T-helper 2 cell treated with Interferon-gamma antibody and Interleukin-4, amounts not matched to agents 5 μg/mL and 100 μg/mL, for 36 hours (primary cell): ENCODE measurements at regions not wholly inside any gene's neighbourhood (a gene's known extent, or its start where the extent isn't known, plus 50 kb on each side); places are given as distances from the start of the nearest gene placed in this dataset.

ENCODE experiments used
- DNase-seq: peaks from one replicate; pipeline ENCODE4 v3.0.0; 2021; ENCODE audit warnings: low spot score
- H3K27ac Mint-ChIP-seq: one replicate; pipeline ENCODE4 v1.8.0; 2021; ENCODE audit warnings: mild to moderate bottlenecking, mixed read lengths
- H3K27me3 Mint-ChIP-seq: one replicate; pipeline ENCODE4 v1.8.0; 2021; ENCODE audit warnings: low read depth, mixed read lengths
- H3K36me3 Mint-ChIP-seq: one replicate; pipeline ENCODE4 v1.8.0; 2021; ENCODE audit warnings: low read depth, mixed read lengths
- H3K4me1 Mint-ChIP-seq: one replicate; pipeline ENCODE4 v1.8.0; 2021; ENCODE audit warnings: low read depth, mixed read lengths
- H3K4me3 Mint-ChIP-seq: one replicate; pipeline ENCODE4 v1.8.0; 2022; ENCODE audit warnings: mild to moderate bottlenecking, moderate library complexity, mixed read lengths
- H3K9me3 Mint-ChIP-seq: one replicate; pipeline ENCODE4 v1.8.0; 2021; ENCODE audit warnings: mixed read lengths

DNA sequence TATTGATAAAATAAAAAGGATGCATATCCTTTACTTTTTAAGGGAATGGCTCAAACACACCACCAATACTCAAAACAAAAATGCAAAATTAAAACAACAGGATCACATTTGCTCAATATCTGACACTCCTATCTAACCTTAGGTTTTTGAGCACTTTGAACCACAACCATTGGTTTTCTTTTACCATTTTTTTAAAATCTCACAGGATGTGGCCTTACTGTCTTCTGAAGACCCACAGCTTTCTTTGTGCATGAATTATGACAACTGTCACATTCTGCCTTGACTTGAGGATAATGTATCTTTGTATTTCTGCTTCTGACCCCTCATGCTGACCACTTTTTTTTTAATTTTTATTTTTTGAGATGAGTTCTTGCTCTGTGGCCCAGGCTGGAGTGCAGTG lies 461.1 kb upstream of the NRP1 start:
- H3K27me3 Mint-ChIP-seq: no peaks in the 10 kb centered on the region
- H3K4me1 Mint-ChIP-seq: no peaks in the 10 kb centered on the region
- no peaks in the 10 kb centered on the region for H3K36me3 Mint-ChIP-seq
- H3K9me3 Mint-ChIP-seq: no peaks in the 10 kb centered on the region
- no peak overlapping the region for H3K4me3 Mint-ChIP-seq
- DNase-seq: no peak
- H3K27ac Mint-ChIP-seq: no peak overlapping the region

DNA sequence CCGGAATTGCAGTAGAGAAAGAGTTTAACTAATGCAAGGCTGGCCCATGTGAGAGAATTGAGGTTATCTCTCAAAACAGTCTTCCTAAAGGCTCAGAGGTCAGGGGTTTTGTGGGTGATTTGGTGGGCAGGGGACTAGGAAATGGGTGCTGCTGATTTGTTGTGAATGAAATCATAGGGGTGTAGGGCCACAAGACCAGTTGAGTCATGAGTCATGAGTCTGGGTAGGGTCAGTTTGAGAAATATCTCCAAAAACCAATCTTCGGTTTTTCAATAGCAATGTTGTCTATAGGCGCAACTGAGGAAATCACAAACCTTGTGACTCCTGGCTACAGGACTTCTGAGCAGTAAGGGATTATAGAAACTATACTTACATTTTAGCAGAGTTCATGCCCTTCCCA lies 460.0 kb upstream of the NRP1 start:
- Mint-ChIP-seq H3K27me3 (no peaks in the 10 kb centered on the region), H3K36me3 (no peaks in the 10 kb centered on the region), H3K4me3 (no peak overlapping the region), H3K9me3 (no peaks in the 10 kb centered on the region), H3K27ac (no peak overlapping the region), H3K4me1 (no peaks in the 10 kb centered on the region)
- no peak for DNase-seq

DNA sequence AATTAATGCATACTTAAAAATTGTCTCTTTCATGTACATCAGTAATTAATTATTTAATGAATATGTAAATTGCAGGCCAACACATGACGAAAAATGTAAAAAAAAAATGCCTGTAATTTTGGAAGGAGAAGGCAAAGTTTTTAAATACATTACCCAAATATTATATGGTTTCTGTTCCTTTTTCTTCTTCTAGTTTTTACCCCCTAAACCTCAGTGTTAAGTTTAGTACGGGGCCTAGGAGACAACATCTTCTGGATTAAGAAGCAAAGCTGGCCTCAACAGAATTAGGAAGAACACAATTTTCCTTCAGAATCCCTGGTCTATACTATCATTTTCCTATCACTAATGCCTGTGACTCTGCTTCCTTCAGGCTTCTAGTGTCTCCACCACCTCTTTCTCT lies 459.3 kb upstream of the NRP1 start:
- DNase-seq: no peak
- Mint-ChIP-seq H3K4me1 (no peaks in the 10 kb centered on the region), H3K27ac (no peak overlapping the region), H3K27me3 (no peaks in the 10 kb centered on the region), H3K4me3 (no peak overlapping the region), H3K9me3 (no peaks in the 10 kb centered on the region), H3K36me3 (no peaks in the 10 kb centered on the region)

DNA sequence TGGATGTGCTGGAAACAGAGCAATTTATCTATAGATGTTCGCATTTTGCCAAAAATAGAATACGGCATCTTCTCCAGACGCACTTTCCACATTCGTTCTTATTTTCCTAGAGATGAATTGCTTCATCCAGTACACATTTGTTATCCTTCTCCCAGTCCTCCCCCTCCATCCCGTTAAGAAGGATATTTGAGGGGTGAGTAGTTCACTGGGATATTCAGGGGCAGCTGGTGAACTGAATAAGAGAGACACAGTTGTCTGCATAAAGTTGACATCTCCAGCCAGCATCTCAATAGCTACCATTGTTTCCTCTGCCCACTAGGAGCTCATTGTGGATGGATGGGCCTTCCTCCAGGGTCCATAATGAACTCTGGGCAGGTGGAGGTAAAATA lies 456.8 kb upstream of the NRP1 start:
- DNase-seq: no peak
- Mint-ChIP-seq H3K27me3 (no peaks in the 10 kb centered on the region), H3K36me3 (no peaks in the 10 kb centered on the region), H3K9me3 (no peaks in the 10 kb centered on the region), H3K4me3 (no peak overlapping the region), H3K27ac (no peak overlapping the region), H3K4me1 (no peaks in the 10 kb centered on the region)

DNA sequence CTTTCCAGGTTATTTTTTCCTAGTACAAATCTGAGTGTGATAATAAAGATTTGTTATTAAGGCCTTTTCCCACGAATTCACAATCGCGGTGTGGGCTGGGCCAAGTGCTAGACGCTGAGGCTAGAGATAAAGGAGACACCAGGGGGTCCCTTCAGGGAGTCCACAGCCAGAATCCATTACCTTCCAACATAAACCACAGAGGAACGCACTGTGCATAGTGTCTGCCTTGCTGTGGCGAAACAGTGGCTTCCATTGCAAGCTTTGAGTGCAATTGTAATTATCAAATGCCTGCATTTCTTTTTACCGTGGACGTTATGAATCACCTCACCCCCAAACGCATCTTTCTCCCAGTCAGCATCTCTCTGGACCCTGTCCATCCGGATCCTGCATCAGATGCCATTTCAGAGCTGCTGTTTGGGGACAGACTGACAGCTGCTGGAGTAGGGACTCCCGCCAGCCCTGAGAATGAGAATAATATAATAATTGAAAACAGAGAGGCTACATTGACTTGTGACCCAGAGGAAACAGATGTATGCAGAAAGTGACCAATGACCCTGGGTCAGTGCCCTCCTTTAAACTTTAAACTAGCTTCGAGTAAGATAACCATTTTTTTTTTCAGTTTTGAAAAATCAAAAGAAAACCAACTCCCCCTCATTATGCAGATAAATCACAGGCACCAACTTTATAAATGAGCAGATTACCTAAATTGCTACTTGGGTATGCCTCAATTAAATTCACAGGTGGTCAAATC lies 456.2 kb upstream of the NRP1 start:
- H3K4me3 Mint-ChIP-seq: no peak overlapping the region
- H3K4me1 Mint-ChIP-seq: no peaks in the 10 kb centered on the region
- no peaks in the 10 kb centered on the region for H3K27me3 Mint-ChIP-seq
- DNase-seq: no peak
- no peak overlapping the region for H3K27ac Mint-ChIP-seq
- H3K36me3 Mint-ChIP-seq: no peaks in the 10 kb centered on the region
- H3K9me3 Mint-ChIP-seq: peaks cover under 1% of the 10 kb centered on the region

DNA sequence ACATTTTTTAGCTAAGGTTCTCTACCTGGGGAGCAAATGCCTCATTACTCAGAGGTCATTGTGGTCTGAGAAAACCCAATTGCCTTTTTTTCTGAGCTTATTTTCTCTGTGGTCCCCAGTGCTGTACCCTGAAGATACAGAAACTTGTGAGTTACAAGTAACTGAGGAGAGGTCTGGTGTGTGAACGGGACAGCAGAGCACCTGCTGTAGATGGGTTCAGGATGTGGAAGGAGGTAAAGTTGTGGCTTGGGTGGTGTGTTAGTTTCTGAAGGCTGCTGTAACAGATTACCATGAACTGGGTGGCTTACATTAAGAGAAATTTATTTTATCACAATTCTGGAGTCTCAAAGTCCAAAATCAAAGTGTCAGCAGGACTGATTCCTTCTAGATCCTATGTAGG lies 449.1 kb upstream of the NRP1 start:
- Mint-ChIP-seq H3K4me1 (no peaks in the 10 kb centered on the region), H3K36me3 (no peaks in the 10 kb centered on the region), H3K4me3 (no peak overlapping the region), H3K9me3 (peaks cover 3% of the 10 kb centered on the region), H3K27ac (no peak overlapping the region), H3K27me3 (no peaks in the 10 kb centered on the region)
- no peak for DNase-seq

DNA sequence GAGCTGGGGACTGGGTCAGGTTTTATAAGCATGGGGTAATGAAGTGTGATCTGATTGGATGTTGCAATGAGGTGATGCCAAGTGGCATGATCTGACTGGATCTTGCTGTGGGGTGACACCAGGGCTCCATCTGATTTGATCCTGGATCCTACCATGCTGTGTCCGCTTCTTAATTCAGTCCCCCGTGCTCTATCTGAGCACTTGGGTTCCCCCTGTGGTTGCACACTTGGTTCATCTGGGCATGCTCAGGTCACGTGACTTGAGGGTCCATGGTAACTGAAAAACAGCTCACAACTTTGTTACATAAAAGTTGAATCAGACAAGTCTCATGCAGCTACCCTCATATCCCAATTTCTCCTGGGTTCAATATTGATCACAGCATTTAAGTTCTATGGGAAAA lies 448.6 kb upstream of the NRP1 start:
- Mint-ChIP-seq H3K4me1 (no peaks in the 10 kb centered on the region), H3K4me3 (no peak overlapping the region), H3K27ac (no peak overlapping the region), H3K9me3 (peaks cover 3% of the 10 kb centered on the region), H3K36me3 (no peaks in the 10 kb centered on the region), H3K27me3 (no peaks in the 10 kb centered on the region)
- no peak for DNase-seq

DNA sequence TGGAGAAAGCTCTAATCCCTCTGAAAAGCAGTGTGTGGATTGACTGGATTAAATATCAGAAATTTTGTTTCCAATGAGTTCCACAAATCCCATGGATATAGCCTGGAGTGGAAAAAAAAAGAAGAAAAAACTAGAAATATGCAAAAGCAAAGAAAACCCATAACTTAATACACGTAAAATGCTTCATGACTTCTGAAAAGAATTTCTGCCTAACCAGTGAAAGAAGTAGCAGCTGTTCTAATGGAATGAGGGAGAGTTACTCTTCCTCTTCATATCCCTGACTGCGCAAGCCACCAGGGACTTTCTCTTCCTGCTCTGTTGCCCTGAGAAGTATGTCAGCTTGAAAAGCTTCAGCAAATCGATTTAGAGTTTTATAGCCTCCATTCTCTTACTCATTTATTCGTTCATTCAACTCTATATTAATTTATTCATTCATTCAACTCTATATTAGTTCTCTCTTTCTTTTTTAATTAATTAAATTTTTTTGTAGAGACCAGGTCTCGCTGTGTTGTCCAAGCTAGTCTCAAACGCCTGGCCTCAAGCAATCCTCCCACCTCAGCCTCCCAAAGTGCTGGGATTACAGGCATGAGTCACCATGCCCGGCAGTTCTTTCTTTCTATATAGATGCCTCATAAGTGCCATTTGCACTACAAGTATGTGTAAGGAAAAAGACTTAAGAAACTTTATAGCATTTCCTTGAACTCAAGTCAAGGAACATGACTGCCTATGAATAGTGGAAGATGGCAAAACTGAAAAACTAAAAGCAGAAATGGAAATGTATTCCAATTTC lies 447.3 kb upstream of the NRP1 start:
- Mint-ChIP-seq H3K4me1 (no peaks in the 10 kb centered on the region), H3K9me3 (peaks cover 3% of the 10 kb centered on the region), H3K27ac (no peak overlapping the region), H3K4me3 (no peak overlapping the region), H3K36me3 (no peaks in the 10 kb centered on the region), H3K27me3 (no peaks in the 10 kb centered on the region)
- no peak for DNase-seq

DNA sequence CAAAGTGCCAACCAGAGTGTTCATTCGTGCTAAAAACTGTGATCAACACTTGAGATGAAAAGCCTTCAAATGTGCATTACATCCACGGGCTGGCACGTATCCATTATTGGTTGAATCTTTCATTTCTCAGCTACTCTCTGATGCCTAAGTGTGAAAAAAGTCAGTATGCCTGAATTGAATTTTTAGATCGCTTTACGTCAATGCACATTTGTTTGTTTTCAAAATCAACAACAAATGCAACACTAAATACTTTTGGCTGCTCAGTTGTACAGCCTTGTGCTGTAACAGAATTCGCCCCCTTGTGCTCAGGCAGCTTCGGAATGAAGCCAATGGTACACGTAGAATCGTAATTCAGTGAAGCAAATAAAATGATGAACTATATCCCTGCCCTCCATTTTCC lies 446.5 kb upstream of the NRP1 start:
- Mint-ChIP-seq H3K4me1 (no peaks in the 10 kb centered on the region), H3K4me3 (no peak overlapping the region), H3K27ac (no peak overlapping the region), H3K27me3 (no peaks in the 10 kb centered on the region), H3K36me3 (no peaks in the 10 kb centered on the region), H3K9me3 (peaks cover 3% of the 10 kb centered on the region)
- no peak for DNase-seq

DNA sequence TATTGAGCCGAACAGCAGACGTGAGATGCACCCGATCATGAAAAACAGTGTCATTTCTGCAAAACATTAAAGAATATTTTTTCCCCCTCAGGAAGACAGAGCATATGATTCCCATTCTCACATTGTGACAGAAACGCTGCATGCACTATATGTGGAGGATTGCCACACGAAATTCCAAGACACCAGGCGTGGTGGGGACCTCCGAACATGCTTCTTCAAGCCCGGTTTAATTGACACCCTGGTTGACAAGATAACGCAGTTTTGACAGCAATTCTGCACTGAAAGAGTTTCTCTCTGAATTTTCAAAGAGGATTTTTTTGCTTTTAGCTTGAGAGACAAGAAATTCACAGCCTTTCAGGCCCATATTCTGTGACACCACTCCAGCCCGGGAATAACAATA lies 442.8 kb upstream of the NRP1 start:
- H3K36me3 Mint-ChIP-seq: no peaks in the 10 kb centered on the region
- peaks cover 2% of the 10 kb centered on the region for H3K4me1 Mint-ChIP-seq
- no peak overlapping the region for H3K27ac Mint-ChIP-seq
- no peak overlapping the region for H3K4me3 Mint-ChIP-seq
- DNase-seq: no peak
- H3K27me3 Mint-ChIP-seq: no peaks in the 10 kb centered on the region
- H3K9me3 Mint-ChIP-seq: no peaks in the 10 kb centered on the region

DNA sequence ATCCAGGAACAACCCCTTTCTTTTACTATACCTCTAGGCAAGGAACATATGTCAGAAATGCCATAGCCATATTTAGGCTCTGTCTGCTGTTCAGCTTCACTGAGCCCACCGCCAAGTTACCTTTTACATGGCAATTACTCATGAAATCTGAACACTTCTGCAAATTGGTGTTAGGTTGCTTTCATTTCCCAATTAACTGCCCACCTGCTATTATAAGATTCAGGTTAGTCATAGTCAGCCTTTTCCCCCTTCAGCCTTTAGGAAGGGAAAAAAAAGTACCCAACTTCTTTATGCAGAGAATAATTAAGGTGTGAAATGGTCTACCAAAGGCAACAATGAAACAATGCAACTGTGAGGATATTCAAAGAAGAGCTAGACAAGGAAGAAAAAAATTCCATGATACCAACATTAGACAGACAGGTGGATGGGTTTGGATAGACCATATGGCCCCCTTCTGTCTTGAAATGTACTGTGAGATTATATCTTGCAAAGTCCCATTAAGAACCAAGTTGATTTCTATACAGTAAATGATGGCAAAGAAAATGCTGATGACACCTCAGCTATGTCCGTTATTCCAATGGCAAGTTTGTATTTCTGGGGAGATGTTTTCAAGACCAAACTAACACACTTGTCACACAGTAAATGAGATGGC lies 442.1 kb upstream of the NRP1 start:
- H3K27ac Mint-ChIP-seq: no peak overlapping the region
- H3K27me3 Mint-ChIP-seq: no peaks in the 10 kb centered on the region

DNA sequence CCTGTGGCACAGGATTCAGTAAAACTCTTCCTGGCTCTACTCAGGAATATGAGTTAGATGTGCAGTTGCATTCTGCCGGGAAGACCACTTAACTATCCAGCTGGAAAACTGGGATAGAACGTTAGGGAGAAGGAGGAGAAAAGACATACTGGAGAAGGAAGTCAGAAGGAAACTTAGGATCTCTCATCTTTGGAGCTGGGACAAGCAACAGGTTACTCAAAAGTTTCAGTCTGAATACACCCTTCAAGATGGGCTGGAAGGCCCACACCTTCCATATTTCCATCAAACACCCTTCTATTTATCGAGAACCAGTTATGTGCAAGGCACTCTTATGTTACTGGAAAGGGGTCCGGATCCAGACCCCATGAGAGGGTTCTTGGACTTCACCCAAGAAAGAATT lies 440.4 kb upstream of the NRP1 start:
- no peak for DNase-seq
- Mint-ChIP-seq H3K9me3 (no peaks in the 10 kb centered on the region), H3K4me1 (peaks cover 2% of the 10 kb centered on the region), H3K36me3 (no peaks in the 10 kb centered on the region), H3K27me3 (no peaks in the 10 kb centered on the region), H3K27ac (no peak overlapping the region), H3K4me3 (no peak overlapping the region)

More for the DNA sequence above, 442.1 kb upstream of the NRP1 start:
- Mint-ChIP-seq H3K36me3 (no peaks in the 10 kb centered on the region), H3K4me1 (peaks cover 2% of the 10 kb centered on the region), H3K4me3 (no peak overlapping the region), H3K9me3 (no peaks in the 10 kb centered on the region)
- no peak for DNase-seq

DNA sequence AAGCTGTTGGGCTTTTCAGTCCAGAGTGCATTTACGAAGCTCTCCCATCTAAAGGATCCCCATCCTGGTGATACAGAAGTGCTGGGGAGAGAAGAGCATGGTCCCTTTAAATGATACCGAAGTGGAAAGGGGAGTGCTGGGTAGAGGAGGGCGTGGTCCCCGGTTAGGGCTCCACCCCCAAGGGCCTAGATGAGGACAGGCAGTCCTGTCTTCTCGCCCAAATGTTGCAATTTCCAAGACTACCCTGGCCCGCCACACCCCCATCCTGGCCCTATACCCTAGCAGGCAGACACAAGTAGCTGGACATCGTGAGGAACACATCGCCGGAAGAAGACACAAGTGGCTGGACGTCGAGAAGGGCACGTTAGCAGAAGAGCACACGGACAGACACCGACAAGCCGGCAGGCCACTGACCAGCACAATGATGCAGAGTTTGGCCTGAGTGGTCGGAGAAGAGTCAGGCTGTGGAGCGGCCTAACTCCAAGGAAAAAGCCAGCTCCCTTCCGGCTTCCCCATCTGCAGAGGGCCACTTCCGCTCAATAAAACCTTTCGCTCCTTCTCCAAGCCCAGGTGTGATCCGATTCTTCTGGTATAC lies 439.5 kb upstream of the NRP1 start:
- Mint-ChIP-seq H3K4me1 (peaks cover 2% of the 10 kb centered on the region), H3K4me3 (no peak overlapping the region), H3K36me3 (no peaks in the 10 kb centered on the region), H3K9me3 (no peaks in the 10 kb centered on the region), H3K27ac (no peak overlapping the region), H3K27me3 (no peaks in the 10 kb centered on the region)
- DNase-seq: no peak

DNA sequence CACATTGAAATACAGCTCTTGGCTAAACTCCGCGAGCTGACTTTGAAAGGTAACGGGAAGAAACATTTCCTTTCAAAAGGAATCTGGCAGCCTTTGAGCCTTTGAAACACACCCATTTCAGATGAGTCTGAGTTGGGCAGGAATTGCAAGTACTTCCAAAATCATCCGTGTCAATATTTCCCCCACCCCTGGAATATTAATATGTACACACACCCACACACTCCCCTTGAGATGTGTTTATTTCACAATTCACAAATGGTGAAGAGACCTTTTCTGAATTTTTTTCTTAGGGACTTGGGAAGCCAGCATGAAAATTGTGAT lies 438.7 kb upstream of the NRP1 start:
- Mint-ChIP-seq H3K27me3 (no peaks in the 10 kb centered on the region), H3K4me3 (no peak overlapping the region)

More for the DNA sequence above, 438.7 kb upstream of the NRP1 start:
- Mint-ChIP-seq H3K9me3 (no peaks in the 10 kb centered on the region), H3K4me1 (peaks cover 2% of the 10 kb centered on the region), H3K27ac (no peak overlapping the region), H3K36me3 (no peaks in the 10 kb centered on the region)
- DNase-seq: no peak
